ENCODE measurements at regions not wholly inside any gene's neighbourhood (a gene's known extent, or its start where the extent isn't known, plus 50 kb on each side); places are given as distances from the start of the nearest gene placed in this dataset.

GRCh38 chr13:99055281-99055680 lies 77.4 kb upstream of the DOCK9 start:
- DNase-seq, result no peak

DNA sequence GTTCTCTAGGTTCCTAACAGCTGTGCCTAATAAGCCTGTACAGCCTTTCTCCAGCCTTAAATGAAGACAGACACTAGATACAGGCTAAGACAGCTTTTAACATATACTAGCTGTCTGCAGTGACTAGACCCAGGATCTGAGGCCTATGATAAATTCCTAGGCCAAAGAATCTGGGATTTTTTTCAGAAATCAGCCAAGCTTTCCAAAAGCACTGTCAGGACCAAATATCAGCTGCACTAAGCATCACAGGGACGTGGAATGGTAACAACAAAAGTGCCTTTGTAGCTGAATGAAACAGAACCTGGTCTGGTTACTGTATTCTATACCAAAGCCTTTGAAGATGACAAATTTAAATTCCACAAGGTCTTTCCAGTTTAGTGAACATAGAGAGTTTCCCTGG lies 77.9 kb upstream of the DOCK9 start:
- no peak for DNase-seq

GRCh38 chr13:99056381-99057014 lies 78.6 kb upstream of the DOCK9 start:
- DNase-seq, result no peak

DNA sequence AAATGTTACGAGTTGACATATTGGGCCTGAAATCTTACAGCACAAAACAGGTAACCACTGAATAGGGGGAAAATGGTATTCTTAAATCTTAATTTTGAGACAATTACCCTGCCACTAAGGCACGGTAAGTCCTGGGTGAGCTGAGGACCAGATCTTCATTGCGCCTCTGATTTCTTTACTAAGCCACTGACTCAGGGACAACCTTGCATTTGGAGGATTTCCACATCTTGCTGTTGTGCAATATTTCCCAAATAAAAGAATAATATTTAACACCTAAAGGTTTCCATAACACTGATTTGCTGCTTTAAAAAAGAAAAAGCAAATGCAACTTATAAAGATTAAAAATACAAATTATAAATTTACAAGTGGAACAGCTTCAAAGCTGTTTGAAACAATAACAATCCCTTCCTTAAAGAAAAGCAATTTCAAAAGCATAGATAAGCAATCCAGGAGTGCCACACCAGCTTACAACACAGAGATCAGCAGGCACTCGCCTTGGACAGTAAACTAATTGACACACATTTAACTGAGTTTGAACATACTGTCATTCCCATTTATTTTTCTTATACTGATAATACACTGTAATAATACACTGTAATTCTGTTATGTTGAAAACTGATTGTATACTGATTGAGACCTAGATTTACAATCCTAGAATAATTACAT lies 79.6 kb upstream of the DOCK9 start:
- DNase-seq, result no peak

- DNase-seq, result no peak
Measured at GRCh38 chr13:99058527-99059495, 80.9 kb upstream of the DOCK9 start.

DNA sequence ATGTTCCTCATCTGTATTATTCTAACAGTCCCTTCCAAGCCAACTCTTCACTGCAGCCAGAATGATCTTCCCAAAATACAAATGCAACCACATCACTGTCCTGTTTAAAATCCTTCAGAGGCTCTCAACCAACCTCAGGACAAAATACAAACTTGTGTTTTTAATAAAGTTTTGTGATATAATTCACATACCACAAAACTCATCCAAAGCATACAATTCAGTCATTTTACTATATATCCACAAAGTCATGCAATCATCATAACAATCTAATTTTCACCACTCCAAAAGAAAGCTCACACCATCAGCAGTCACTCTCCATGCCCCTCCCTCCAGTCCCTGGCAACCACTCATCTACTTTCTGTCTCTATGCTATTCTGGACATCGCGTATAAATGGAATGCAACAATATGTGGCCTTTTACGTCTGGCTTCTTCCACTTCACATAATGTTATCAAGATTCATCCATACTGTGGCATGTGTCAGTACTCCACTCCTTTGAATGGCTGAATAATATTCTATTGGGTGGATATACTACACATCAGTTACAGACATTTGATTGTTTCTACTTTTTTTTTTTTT lies 81.7 kb upstream of the DOCK9 start:
- no peak for DNase-seq

DNA sequence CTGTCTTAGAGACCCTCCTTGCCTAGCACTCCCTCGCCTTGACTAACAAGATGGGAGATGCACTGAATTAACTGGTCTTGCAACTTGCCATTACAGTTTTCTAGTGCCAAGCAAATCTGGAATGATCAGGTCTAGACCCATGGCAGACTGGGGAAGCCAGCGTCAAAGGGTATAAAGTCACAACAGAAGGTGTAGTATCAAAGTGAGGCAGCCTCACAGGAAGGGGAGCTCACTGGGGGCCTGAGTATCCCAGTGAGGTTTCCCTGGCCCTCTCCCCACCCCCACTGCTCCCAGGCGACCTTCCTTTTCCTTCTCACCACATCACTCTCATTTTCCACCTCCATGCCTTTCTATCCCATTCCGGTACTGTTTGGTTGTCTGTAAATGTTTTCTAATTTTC lies 83.5 kb upstream of the DOCK9 start:
- no peak for DNase-seq

DNA sequence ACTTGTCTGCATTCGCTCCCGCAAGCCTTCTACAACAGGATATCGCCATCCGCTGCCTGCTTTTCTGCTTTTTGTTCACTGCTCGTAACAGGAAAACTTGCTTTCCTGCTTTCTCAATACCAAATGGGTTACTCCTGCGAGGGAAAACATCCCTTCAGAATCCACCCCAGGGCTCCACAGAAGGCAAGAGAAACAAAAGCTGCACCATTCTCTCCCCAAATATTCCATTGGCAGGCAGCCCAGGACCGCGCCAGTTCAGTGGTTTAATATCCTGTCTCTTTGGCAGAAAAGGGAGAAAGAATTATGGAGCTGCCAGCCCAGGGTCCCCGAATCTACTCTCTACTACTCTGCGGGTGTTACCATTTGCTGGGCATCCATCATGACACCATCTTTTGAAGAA lies 84.7 kb upstream of the DOCK9 start:
- peak in 7 of 51 donors; percentile 5 to 41 (median 18) for DNase-seq

- no peak for DNase-seq
Measured at GRCh38 chr13:99063178-99063577, 85.3 kb upstream of the DOCK9 start.

DNA sequence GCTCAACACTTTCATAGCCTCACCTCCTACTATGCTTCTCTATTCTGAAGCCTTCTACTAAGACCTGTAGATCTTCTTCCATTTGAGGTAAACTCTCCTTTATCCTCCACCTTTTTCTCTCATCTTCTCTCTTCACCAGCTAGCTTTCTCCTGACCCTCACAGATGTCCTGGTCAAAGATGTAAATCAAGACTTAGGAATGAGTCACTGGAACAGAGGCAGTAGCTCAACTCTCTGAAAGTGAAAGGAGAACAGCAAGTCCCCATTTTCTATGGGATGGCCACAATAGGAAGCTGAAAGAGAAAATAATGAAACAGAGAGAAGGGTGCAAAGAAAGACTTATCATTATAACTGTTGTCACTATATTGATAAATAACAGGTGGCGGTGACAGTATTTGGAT lies 86.1 kb upstream of the DOCK9 start:
- no peak for DNase-seq

- DNase-seq, result no peak
Measured at GRCh38 chr13:99064624-99065234, 86.9 kb upstream of the DOCK9 start.

- DNase-seq, result no peak
Measured at GRCh38 chr13:99065235-99066015, 87.6 kb upstream of the DOCK9 start.

- DNase-seq, result no peak
Measured at GRCh38 chr13:99066219-99066618, 88.4 kb upstream of the DOCK9 start.

GRCh38 chr13:99067159-99067985 lies 89.5 kb upstream of the DOCK9 start:
- DNase-seq, result no peak

- DNase-seq, result no peak
Measured at GRCh38 chr13:99071211-99071610, 93.3 kb upstream of the DOCK9 start.

DNA sequence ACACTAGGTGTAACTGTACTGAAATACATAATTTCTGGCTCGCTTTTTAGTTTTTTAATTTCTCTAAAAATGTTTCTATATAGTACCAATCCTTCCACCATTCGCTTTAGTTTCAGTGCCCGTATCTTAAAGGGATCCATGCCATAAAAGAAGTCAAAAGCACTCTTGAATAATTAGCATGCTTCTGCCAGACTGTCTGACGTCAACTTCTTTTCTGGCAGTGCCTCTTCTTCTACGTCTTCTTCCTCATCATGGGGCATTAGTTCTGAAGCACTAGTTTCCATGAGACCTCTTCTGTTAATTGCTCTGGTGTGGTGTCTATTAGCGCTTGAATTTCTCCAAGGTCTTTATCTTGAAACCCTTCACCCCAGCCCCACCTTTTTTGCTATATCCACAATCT lies 93.8 kb upstream of the DOCK9 start:
- no peak for DNase-seq

GRCh38 chr13:99072356-99072755 lies 94.5 kb upstream of the DOCK9 start:
- no peak for DNase-seq

- no peak for DNase-seq
Measured at GRCh38 chr13:99072941-99073340, 95.1 kb upstream of the DOCK9 start.

GRCh38 chr13:99074693-99075092 lies 96.8 kb upstream of the DOCK9 start:
- no peak for DNase-seq

All from hypothalamus (tissue), 51 donors.